Spleen (tissue), 11 donors: ENCODE measurements at regions not wholly inside any gene's neighbourhood (a gene's known extent, or its start where the extent isn't known, plus 50 kb on each side); places are given as distances from the start of the nearest gene placed in this dataset.
"Not testable (repeated sequence)": the region's sequence is repeated elsewhere in the genome, so short reads cannot be mapped to it uniquely, and the experiment has no call there.

Experiments used
- DNase-seq: peaks from one replicate; pipeline ENCODE4 v3.0.0-alpha.2; 2020
- H3K27ac ChIP-seq, 8 donors: fragments of 200-600 bp; sonication (generic) in 7 of 8; 1 replicate in 4 of 8; 2 replicates in 4 of 8; pipeline versions ENCODE4 v1.5.0 to v1.8.0; 2016 to 2021; ENCODE audit warnings: inconsistent platforms in 4 of 8, mild to moderate bottlenecking in 4 of 8, moderate library complexity in 1 of 8
- H3K27me3 ChIP-seq, 7 donors: fragments of 200-600 bp; sonication (generic) in 6 of 7; replicated peaks in 1 of 7; 1 replicate in 4 of 7; 2 replicates in 3 of 7; pipeline versions ENCODE4 v1.5.0 to v1.8.0; 2016 to 2021; ENCODE audit warnings: inconsistent platforms in 3 of 7, mild to moderate bottlenecking in 1 of 7
- H3K36me3 ChIP-seq, 6 donors: fragments of 200-600 bp; sonication (generic) in 5 of 6; 1 replicate in 4 of 6; 2 replicates in 2 of 6; pipeline versions ENCODE4 v1.5.0 to v1.8.0; 2016 to 2021; ENCODE audit warnings: inconsistent platforms in 2 of 6
- H3K4me1 ChIP-seq, 6 donors: fragments of 200-600 bp; sonication (generic) in 5 of 6; 1 replicate in 3 of 6; 2 replicates in 3 of 6; pipeline versions ENCODE4 v1.5.0 to v1.8.0; 2016 to 2021; ENCODE audit warnings: inconsistent platforms in 3 of 6
- H3K4me3 ChIP-seq, 8 donors: fragments of 200-600 bp; sonication (generic) in 7 of 8; 1 replicate in 4 of 8; 2 replicates in 4 of 8; pipeline versions ENCODE4 v1.5.0 to v1.8.0; 2016 to 2021; ENCODE audit warnings: inconsistent platforms in 4 of 8, mild to moderate bottlenecking in 4 of 8, moderate library complexity in 2 of 8
- H3K9me3 ChIP-seq, 8 donors: fragments of 200-600 bp; sonication (generic) in 7 of 8; 1 replicate in 4 of 8; 2 replicates in 4 of 8; pipeline versions ENCODE4 v1.5.0 to v1.8.0; 2016 to 2021; ENCODE audit warnings: inconsistent platforms in 4 of 8
- POLR2A ChIP-seq, 3 donors: fragments of 450-650 bp; IDR thresholded peaks; one replicate each; pipeline ENCODE4 v1.5.1; 2017; ENCODE audit warnings: antibody characterized with exemption in 3 of 3, mild to moderate bottlenecking in 1 of 3
- POLR2AphosphoS5 ChIP-seq, 3 donors: sonication (generic); formaldehyde crosslinking; IDR thresholded peaks; one replicate each; pipeline ENCODE4 v1.5.1; 2017; ENCODE audit warnings: antibody characterized with exemption in 3 of 3
- WGBS, 5 donors: extraction: QIAGEN DNeasy Blood & Tissue Kit in 3 of 5; methylation state at CpG; one replicate each; pipeline versions ENCODE4 v1.1.5 to v1.1.7; 2013 to 2018; 5-methylcytosine and 5-hydroxymethylcytosine counted together
- intact Hi-C: fragments of 100-400 bp; cut with DNase I; formaldehyde crosslinking; loops from one replicate; pipeline ENCODE4 v1.15.0; 2023; ENCODE audit warnings: low total_unique reads
- TF ChIP-seq, protein P1 (sequence below), 11 experiments: fragments of 200-600 bp in 7 of 11; fragments of 450-650 bp in 4 of 11; sonication (generic) in 4 of 11; IDR thresholded peaks in 8 of 11; conservative IDR thresholded peaks in 3 of 11; 1 replicate in 7 of 11; 2 replicates in 4 of 11; pipeline versions ENCODE4 v1.4.0 to v1.8.0; 2016 to 2021; ENCODE audit warnings: antibody characterized with exemption in 11 of 11, inconsistent platforms in 4 of 11, mild to moderate bottlenecking in 1 of 11
- donor health status: healthy with polysubstance abuse.
- donor health status: DM: no; HTN: no; CAD: no; lungs with moderate emphysema.
- donor health status: DM: no; HTN: no; CAD: no.
- donor health status: Bipolar disorder and iron deficiency.
- donor health status: healthy.
- donor health status: DM: no; HTN: no; CAD: no.
- donor health status: DM: yes; HTN: yes; CAD: no.

DNA sequence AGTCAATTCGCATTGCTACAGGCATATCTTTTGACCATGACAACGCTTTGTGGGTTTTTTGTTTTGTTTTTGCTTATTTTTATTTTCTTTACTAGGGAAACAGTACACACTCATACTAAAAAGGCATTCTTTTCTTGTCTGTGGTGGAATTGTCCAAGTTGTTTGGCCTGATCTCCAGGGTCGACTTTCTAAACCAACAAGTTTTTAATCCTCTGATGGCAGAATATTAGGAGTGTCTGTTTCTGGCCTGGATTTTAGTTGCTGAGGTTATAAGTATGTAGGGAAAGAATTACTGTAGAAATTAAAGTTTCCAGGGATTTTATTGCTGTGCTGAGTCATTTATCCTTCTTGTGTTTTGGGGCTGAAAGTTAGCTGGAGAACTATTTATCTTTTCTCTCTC, 218.5 kb downstream of the TAF11L14 start:
- no peaks in the 10 kb centered on the region for H3K9me3 ChIP-seq
- intact Hi-C loops: no loop called here

GRCh38 chr5:17854901-17855300, 220.6 kb downstream of the TAF11L14 start:
- Histone ChIP-seq H3K4me1 (no peaks in the 10 kb centered on the region), H3K9me3 (peaks cover 0 to 8% (median under 1%) of the 10 kb centered on the region in 8 donors)

More for the DNA sequence above, 218.5 kb downstream of the TAF11L14 start:
- 76 to 88% (median 84%) methylated on average over 3 of the region's 3 CpGs for whole genome bisulfite sequencing, 5 donors
- H3K27ac ChIP-seq: no peak overlapping the region
- H3K36me3 ChIP-seq: no peaks in the 10 kb centered on the region
- DNase-seq: no peak
- no peaks in the 10 kb centered on the region for H3K4me1 ChIP-seq
- H3K4me3 ChIP-seq: no peak overlapping the region
- TF ChIP-seq POLR2AphosphoS5 (IDR thresholded peaks at IDR 0.05): no peak
- no peak for TF ChIP-seq POLR2A (IDR thresholded peaks at IDR 0.05)
- TF ChIP-seq, protein P1, sequence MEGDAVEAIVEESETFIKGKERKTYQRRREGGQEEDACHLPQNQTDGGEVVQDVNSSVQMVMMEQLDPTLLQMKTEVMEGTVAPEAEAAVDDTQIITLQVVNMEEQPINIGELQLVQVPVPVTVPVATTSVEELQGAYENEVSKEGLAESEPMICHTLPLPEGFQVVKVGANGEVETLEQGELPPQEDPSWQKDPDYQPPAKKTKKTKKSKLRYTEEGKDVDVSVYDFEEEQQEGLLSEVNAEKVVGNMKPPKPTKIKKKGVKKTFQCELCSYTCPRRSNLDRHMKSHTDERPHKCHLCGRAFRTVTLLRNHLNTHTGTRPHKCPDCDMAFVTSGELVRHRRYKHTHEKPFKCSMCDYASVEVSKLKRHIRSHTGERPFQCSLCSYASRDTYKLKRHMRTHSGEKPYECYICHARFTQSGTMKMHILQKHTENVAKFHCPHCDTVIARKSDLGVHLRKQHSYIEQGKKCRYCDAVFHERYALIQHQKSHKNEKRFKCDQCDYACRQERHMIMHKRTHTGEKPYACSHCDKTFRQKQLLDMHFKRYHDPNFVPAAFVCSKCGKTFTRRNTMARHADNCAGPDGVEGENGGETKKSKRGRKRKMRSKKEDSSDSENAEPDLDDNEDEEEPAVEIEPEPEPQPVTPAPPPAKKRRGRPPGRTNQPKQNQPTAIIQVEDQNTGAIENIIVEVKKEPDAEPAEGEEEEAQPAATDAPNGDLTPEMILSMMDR (IDR thresholded peaks at IDR 0.05 in 8 of 11, conservative IDR thresholded peaks at IDR 0.05 in 3 of 11): no peak
- no peaks in the 10 kb centered on the region for H3K27me3 ChIP-seq

GRCh38 chr5:17860660-17861315, 226.5 kb downstream of the TAF11L14 start:
- Histone ChIP-seq H3K36me3 (no peaks in the 10 kb centered on the region), H3K4me1 (no peaks in the 10 kb centered on the region), H3K27me3 (no peaks in the 10 kb centered on the region), H3K9me3 (peaks cover 0 to 39% (median 12%) of the 10 kb centered on the region in 8 donors), H3K4me3 (no peak overlapping the region), H3K27ac (no peak overlapping the region)
- intact Hi-C loops: no loop called here
- 92 to 98% (median 93%) methylated on average over 2 of the region's 2 CpGs for WGBS, 5 donors
- TF ChIP-seq POLR2AphosphoS5 (IDR thresholded peaks at IDR 0.05) (no peak), POLR2A (IDR thresholded peaks at IDR 0.05) (no peak)
- TF ChIP-seq, protein P1 (IDR thresholded peaks at IDR 0.05 in 8 of 11, conservative IDR thresholded peaks at IDR 0.05 in 3 of 11): no peak
- no peak for DNase-seq

More at GRCh38 chr5:17854901-17855300, 220.6 kb downstream of the TAF11L14 start:
- Histone ChIP-seq H3K36me3 (no peaks in the 10 kb centered on the region), H3K27me3 (no peaks in the 10 kb centered on the region), H3K4me3 (no peak overlapping the region), H3K27ac (no peak overlapping the region)
- intact Hi-C loops: no loop called here
- TF ChIP-seq POLR2A (IDR thresholded peaks at IDR 0.05) (no peak), POLR2AphosphoS5 (IDR thresholded peaks at IDR 0.05) (no peak)
- TF ChIP-seq, protein P1 (IDR thresholded peaks at IDR 0.05 in 8 of 11, conservative IDR thresholded peaks at IDR 0.05 in 3 of 11): no peak
- DNase-seq: no peak

GRCh38 chr5:17864903-17865302, 230.6 kb downstream of the TAF11L14 start:
- peaks cover 0 to 45% (median 22%) of the 10 kb centered on the region in 8 donors for H3K9me3 ChIP-seq
- DNase-seq, H3K27ac ChIP-seq, intact Hi-C loops, H3K27me3 ChIP-seq, H3K4me3 ChIP-seq, H3K4me1 ChIP-seq, H3K36me3 ChIP-seq: not testable (repeated sequence)
- WGBS, 5 donors: 51 to 79% (median 72%) methylated on average over 2 of the region's 2 CpGs

GRCh38 chr5:17865966-17866365, 231.7 kb downstream of the TAF11L14 start:
- intact Hi-C loops: not testable (repeated sequence)
- 64 to 94% (median 77%) methylated on average over 1 of the region's 1 CpG for WGBS, 5 donors

More at GRCh38 chr5:17865966-17866365, 231.7 kb downstream of the TAF11L14 start:
- DNase-seq, H3K36me3 ChIP-seq, H3K27ac ChIP-seq, H3K4me3 ChIP-seq, H3K27me3 ChIP-seq, H3K4me1 ChIP-seq: not testable (repeated sequence)
- H3K9me3 ChIP-seq: peaks cover 0 to 50% (median 31%) of the 10 kb centered on the region in 8 donors
